ENCODE measurements at regions not wholly inside any gene's neighbourhood (a gene's known extent, or its start where the extent isn't known, plus 50 kb on each side); places are given as distances from the start of the nearest gene placed in this dataset.

- H4K20me1 ChIP-seq (ENCODE audit: control insufficient read depth, insufficient read depth): no peaks in the 10 kb centered on the region
- BruUV-seq (replicated peaks): no TSS peak
- no peaks in the 10 kb centered on the region for H3K9me3 ChIP-seq (replicated peaks; ENCODE audit: control insufficient read depth, insufficient read depth, low read length)
- FAIRE-seq: no peak
- no peak overlapping the region for H3K9ac ChIP-seq (ENCODE audit: control insufficient read depth, insufficient read depth, low read length)
- ChIA-PET CTCF (no interaction called here), SMC1A (ENCODE audit: uncharacterized antibody, unreplicated experiment) (no interaction called here), RAD21 (ENCODE audit: unreplicated experiment) (no interaction called here), POLR2A (no interaction called here)
- intact Hi-C loops (cut with micrococcal nuclease; ENCODE audit: unreplicated experiment): no loop called here
- H3K4me2 ChIP-seq (ENCODE audit: control insufficient read depth, insufficient read depth): no peak overlapping the region
- in situ Hi-C loops (cut with MboI): no loop called here
- H3K4me1 ChIP-seq (ENCODE audit: control insufficient read depth, insufficient read depth, low read length): no peaks in the 10 kb centered on the region
- H3K27ac ChIP-seq (ENCODE audit: control insufficient read depth, insufficient read depth): no peak overlapping the region
- ATAC-seq: no peak
- no peaks in the 10 kb centered on the region for H3K36me3 ChIP-seq (ENCODE audit: control insufficient read depth in 2 of 2, insufficient read depth in 2 of 2, low read length in 1 of 2)
- H3K79me2 ChIP-seq (ENCODE audit: control insufficient read depth, insufficient read depth, low read length): no peaks in the 10 kb centered on the region
- 50% methylated on average over 2 of the region's 2 CpGs for WGBS (ENCODE audit: insufficient coverage, insufficient replicate concordance, low lambda C conversion rate, missing lambda C conversion rate)
- no peak overlapping the region for H3K4me3 ChIP-seq
- no peak overlapping the region for H2AFZ ChIP-seq (ENCODE audit: control insufficient read depth, low read depth, low read length)
- no peak for DNase-seq (ENCODE audit: low read depth, low spot score)
- no peaks in the 10 kb centered on the region for H3K27me3 ChIP-seq (replicated peaks in 1 of 2; ENCODE audit: control insufficient read depth in 2 of 2, insufficient read depth in 2 of 2, low read length in 1 of 2)
- TF ChIP-seq NFYB (IDR thresholded peaks at IDR 0.05; ENCODE audit: insufficient read depth, low read depth, low read length): no peak
- no peak for TF ChIP-seq TCF3 (IDR thresholded peaks at IDR 0.05; ENCODE audit: borderline replicate concordance, insufficient read depth, low read depth, low read length)
- TF ChIP-seq EGR1 (IDR thresholded peaks at IDR 0.05; ENCODE audit: borderline replicate concordance in 1 of 2, low read depth in 2 of 2, low read length in 2 of 2): no peak
- TF ChIP-seq CUX1 (IDR thresholded peaks at IDR 0.05; ENCODE audit: insufficient replicate concordance, low read depth, low read length): no peak
- no peak for TF ChIP-seq RFX5 (IDR thresholded peaks at IDR 0.05; ENCODE audit: low read depth, low read length)
- TF ChIP-seq CTCF (IDR thresholded peaks at IDR 0.05 in 2 of 3, conservative IDR thresholded peaks at IDR 0.05 in 1 of 3; ENCODE audit: control insufficient read depth in 2 of 3, extremely low read depth in 1 of 3, insufficient read depth in 1 of 3, low read depth in 3 of 3, low read length in 3 of 3): no peak
- TF ChIP-seq ZNF274 (IDR thresholded peaks at IDR 0.05; ENCODE audit: insufficient read depth, insufficient read length): no peak
- TF ChIP-seq PAX5 (IDR thresholded peaks at IDR 0.05; ENCODE audit: borderline replicate concordance, low read depth, low read length): no peak
- TF ChIP-seq POLR2AphosphoS2 (IDR thresholded peaks at IDR 0.05; ENCODE audit: low read depth, low read length): no peak
- TF ChIP-seq ZNF687 (IDR thresholded peaks at IDR 0.05): no peak
Observed at GRCh38 chr5:67588389-67588788, 391.8 kb upstream of the CD180 start.
